ENCODE measurements at regions not wholly inside any gene's neighbourhood (a gene's known extent, or its start where the extent isn't known, plus 50 kb on each side); places are given as distances from the start of the nearest gene placed in this dataset.
A peak's percentile ranks its signal among the peaks of the same experiment; 100 is the strongest.
"Not testable (repeated sequence)": the region's sequence is repeated elsewhere in the genome, so short reads cannot be mapped to it uniquely, and the experiment has no call there.

DNA sequence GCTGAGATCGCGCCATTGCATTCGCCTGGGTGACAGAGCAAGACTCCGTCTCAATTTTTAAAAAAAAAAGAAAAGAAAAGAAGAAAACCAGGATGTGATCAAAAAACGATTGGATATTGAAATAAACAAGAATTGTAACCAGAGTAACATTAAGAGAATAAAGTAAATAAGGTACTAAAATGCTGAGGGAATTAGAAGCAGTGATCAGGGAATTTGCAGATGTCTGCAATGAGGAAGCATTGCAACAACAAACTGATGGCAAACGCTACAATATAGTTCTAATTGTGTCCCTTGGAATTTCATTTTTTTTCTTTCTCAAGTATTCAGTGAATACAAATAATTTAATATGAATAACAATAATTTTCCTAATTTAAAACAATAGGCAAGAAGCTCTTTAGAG, 1077.5 kb downstream of the TBL1XR1 start:
- intact Hi-C loops (cut with DNase I) = no loop called here
- Histone ChIP-seq H3K4me1 (no peaks in the 10 kb centered on the region), H3K27me3 (no peaks in the 10 kb centered on the region), H3K9me3 (peaks cover 0 to 5% of the 10 kb centered on the region in 2 donors), H3K4me3 (no peak overlapping the region), H3K36me3 (no peaks in the 10 kb centered on the region), H3K27ac (no peak overlapping the region)
- TF ChIP-seq, protein P1, sequence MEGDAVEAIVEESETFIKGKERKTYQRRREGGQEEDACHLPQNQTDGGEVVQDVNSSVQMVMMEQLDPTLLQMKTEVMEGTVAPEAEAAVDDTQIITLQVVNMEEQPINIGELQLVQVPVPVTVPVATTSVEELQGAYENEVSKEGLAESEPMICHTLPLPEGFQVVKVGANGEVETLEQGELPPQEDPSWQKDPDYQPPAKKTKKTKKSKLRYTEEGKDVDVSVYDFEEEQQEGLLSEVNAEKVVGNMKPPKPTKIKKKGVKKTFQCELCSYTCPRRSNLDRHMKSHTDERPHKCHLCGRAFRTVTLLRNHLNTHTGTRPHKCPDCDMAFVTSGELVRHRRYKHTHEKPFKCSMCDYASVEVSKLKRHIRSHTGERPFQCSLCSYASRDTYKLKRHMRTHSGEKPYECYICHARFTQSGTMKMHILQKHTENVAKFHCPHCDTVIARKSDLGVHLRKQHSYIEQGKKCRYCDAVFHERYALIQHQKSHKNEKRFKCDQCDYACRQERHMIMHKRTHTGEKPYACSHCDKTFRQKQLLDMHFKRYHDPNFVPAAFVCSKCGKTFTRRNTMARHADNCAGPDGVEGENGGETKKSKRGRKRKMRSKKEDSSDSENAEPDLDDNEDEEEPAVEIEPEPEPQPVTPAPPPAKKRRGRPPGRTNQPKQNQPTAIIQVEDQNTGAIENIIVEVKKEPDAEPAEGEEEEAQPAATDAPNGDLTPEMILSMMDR (IDR thresholded peaks at IDR 0.05) = no peak
- no peak for DNase-seq (ENCODE audit: low spot score in 2 of 2)

DNA sequence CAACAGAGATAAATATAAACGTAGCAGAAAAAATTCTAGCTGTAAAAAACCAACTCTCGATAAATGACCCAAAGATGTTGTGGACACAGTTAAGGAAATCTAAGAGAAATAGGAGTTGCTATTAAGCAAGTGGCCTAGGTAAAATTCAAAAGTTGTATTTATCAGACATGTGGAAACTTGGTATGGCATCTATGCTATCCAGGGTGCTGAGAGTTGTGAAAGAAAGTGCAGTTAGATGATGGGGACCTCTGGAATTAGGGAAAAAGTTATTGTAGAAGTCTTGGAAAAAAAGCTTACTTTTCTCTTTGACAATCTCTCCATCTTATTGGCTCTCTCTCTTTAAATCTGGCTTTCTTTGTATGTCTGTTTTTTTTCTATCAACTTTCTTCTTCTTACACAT, 1090.9 kb downstream of the TBL1XR1 start:
- Histone ChIP-seq H3K27ac (no peak overlapping the region), H3K27me3 (no peaks in the 10 kb centered on the region), H3K36me3 (no peaks in the 10 kb centered on the region), H3K4me3 (no peak overlapping the region), H3K4me1 (no peaks in the 10 kb centered on the region), H3K9me3 (no peaks in the 10 kb centered on the region)
- DNase-seq (ENCODE audit: low spot score in 2 of 2) = no peak
- TF ChIP-seq, protein P1 (IDR thresholded peaks at IDR 0.05) = no peak
- intact Hi-C loops (cut with DNase I) = no loop called here

DNA sequence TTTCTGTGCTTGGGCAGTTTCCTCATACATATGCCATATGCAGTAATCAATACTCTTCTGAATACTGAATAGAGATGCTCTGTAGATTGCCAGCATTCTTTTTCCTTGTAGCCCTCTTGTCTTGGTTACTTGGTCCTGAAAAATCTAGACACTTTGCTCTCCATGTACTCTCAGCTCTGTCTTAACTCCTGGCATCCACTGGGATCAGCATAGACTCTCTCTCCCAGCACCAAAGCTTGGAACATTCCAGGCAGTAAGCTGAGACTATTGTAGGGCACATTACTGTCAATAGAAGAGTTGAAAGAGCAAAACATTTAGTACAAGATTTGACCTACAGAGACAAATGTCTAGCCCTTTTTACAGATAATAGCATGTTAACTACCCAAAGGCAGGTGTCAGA, 1100.3 kb downstream of the TBL1XR1 start:
- Histone ChIP-seq H3K4me1 (peaks cover 0 to 2% of the 10 kb centered on the region in 2 donors), H3K27ac (no peak overlapping the region), H3K36me3 (no peaks in the 10 kb centered on the region), H3K9me3 (no peaks in the 10 kb centered on the region), H3K27me3 (no peaks in the 10 kb centered on the region), H3K4me3 (no peak overlapping the region)
- TF ChIP-seq, protein P1 (IDR thresholded peaks at IDR 0.05) = no peak
- intact Hi-C loops (cut with DNase I) = no loop called here
- no peak for DNase-seq (ENCODE audit: low spot score in 2 of 2)

DNA sequence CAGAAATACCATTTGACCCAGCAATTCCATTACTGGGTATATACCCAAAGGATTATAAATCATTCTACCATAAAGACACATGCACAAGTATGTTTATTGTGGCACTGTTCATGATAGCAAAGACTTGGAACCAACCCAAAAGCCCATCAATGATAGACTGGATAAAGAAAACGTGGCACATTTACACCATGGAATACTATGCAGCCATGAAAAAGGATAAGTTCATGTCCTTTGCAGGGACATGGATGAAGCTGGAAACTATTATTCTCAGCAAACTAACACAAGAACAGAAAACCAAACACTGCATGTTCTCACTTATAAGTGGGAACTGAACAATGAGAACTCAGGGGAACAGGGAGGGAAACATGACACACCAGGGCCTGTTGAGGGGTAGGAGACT, 1103.4 kb downstream of the TBL1XR1 start:
- intact Hi-C loops (cut with DNase I); H3K36me3 ChIP-seq; DNase-seq (ENCODE audit: low spot score in 2 of 2); H3K9me3 ChIP-seq; H3K27me3 ChIP-seq; H3K4me3 ChIP-seq; H3K4me1 ChIP-seq; H3K27ac ChIP-seq: not testable (repeated sequence)

DNA sequence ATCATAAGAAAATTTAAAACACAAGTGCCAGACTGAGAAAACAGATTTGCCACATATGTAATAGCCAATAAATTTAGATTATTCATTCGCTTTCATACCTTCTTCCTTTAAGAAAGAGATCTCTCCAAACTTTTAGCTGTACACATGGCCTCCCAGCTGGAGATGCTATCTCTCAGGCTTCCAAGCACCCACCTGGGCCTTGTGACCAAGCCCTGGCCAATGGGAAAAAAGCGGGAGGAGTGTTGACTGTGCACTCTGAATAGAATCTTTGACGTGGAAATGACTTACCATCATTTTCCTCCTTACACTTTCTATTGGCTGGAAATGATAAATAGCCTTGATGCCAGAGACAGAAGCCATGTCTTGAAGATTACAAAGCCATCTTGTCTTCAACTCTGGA, 1106.6 kb downstream of the TBL1XR1 start:
- intact Hi-C loops (cut with DNase I) = no loop called here
- Histone ChIP-seq H3K27me3 (no peaks in the 10 kb centered on the region), H3K9me3 (peaks cover 0 to 14% of the 10 kb centered on the region in 2 donors), H3K27ac (peak overlapping the region; percentile 55 to 60), H3K4me1 (peaks cover 0 to 4% of the 10 kb centered on the region in 2 donors), H3K4me3 (no peak overlapping the region), H3K36me3 (no peaks in the 10 kb centered on the region)
- DNase-seq (ENCODE audit: low spot score in 2 of 2) = no peak
- TF ChIP-seq, protein P1 (IDR thresholded peaks at IDR 0.05) = no peak

DNA sequence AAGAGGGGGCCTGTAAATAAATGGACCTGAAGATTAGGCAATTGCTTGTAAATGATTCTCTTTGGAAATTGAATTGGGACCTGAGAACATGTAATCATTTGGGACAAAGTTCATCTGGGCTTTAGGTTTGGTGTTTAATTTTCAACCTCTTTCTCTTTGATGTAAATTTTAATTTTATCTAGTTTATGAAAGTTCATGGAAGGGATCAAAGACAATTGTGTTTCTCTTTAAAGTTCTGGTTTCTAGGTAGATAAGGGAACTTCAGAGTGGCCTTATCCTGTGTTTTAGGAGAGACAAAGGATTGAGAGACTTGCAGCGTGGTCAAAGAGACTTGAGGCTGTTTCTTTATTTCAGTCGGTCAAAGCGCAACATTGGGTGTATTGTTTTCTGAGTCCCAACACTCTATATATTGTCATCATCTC, 1108.3 kb downstream of the TBL1XR1 start:
- Histone ChIP-seq H3K36me3 (no peaks in the 10 kb centered on the region), H3K27me3 (no peaks in the 10 kb centered on the region), H3K9me3 (peaks cover 0 to 16% of the 10 kb centered on the region in 2 donors), H3K4me1 (peaks cover 0 to 4% of the 10 kb centered on the region in 2 donors), H3K27ac (no peak overlapping the region), H3K4me3 (no peak overlapping the region)
- TF ChIP-seq, protein P1 (IDR thresholded peaks at IDR 0.05) = no peak
- intact Hi-C loops (cut with DNase I) = no loop called here
- no peak for DNase-seq (ENCODE audit: low spot score in 2 of 2)
